ENCODE measurements at regions not wholly inside any gene's neighbourhood (a gene's known extent, or its start where the extent isn't known, plus 50 kb on each side); places are given as distances from the start of the nearest gene placed in this dataset.

DNA sequence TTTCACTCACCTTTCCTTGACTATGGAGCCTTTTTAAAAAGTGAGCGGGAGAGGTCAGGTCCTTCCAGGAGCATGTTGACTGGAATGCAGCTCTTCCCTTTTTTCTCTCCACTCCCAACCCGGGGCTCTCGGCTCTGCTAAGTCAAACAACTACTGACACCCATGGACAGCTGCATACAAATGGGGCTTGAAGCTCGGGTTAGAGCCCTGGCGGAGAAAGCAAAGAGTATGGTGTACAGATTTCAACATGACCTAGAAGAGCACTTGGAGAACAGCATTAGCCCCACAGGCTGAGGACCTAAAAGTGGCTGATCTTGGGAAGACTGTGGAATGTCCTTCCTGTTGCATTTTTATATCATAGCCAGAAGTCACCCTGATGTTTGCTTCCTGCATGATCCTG is 162.0 kb upstream of the STMND1 start:
- H3K27me3 ChIP-seq (ENCODE audit: control insufficient read depth in 2 of 2, insufficient read depth in 2 of 2, low read length in 2 of 2) = peaks cover 6 to 9% of the 10 kb centered on the region in 2 experiments
- H3K4me3 ChIP-seq (replicated peaks in 1 of 3; ENCODE audit: insufficient read depth in 1 of 3, low read depth in 1 of 3, low read length in 3 of 3) = no peak overlapping the region
- no peaks in the 10 kb centered on the region for H4K20me1 ChIP-seq (replicated peaks; ENCODE audit: control insufficient read depth, extremely low read depth, insufficient read depth, low read length)
- no TSS peak for BruUV-seq (replicated peaks)
- TF ChIP-seq POLR2A (IDR thresholded peaks at IDR 0.05; ENCODE audit: low read depth, low read length) = no peak
- TF ChIP-seq CTCF (IDR thresholded peaks at IDR 0.05; ENCODE audit: extremely low read depth in 1 of 2, insufficient read depth in 1 of 2, low read depth in 1 of 2, low read length in 2 of 2) = no peak
- TF ChIP-seq JUN (IDR thresholded peaks at IDR 0.05; ENCODE audit: borderline replicate concordance, insufficient read depth, insufficient read length, low read depth) = no peak
- no peak for TF ChIP-seq POLR2AphosphoS5 (IDR thresholded peaks at IDR 0.05; ENCODE audit: insufficient read depth, low read depth, low read length)
- no peak for TF ChIP-seq FOS (IDR thresholded peaks at IDR 0.05; ENCODE audit: borderline replicate concordance, insufficient read depth, low read length)
- TF ChIP-seq GATA2 (IDR thresholded peaks at IDR 0.05; ENCODE audit: insufficient read depth, insufficient read length, low read depth, low read length) = no peak
- no peak for TF ChIP-seq EZH2 (IDR thresholded peaks at IDR 0.05; ENCODE audit: borderline replicate concordance, low read depth, low read length, severe bottlenecking)
- TF ChIP-seq MYC (IDR thresholded peaks at IDR 0.05; ENCODE audit: low read depth, low read length) = no peak
- TF ChIP-seq MAX (IDR thresholded peaks at IDR 0.05; ENCODE audit: insufficient read depth, insufficient read length) = no peak
- ChIA-PET POLR2A (no interaction called here), CTCF (interaction anchor here (0.6 kb wide), 1 partner anchor 89 kb away, joined by 4 read pairs; no protein-coding TSS in a partner anchor)
- H3K9me3 ChIP-seq (replicated peaks; ENCODE audit: control insufficient read depth, insufficient read depth, low read length) = no peaks in the 10 kb centered on the region
- FAIRE-seq (no peak), DNase-seq (ENCODE audit: low read depth, low spot score) (no peak)
- intact Hi-C loops (cut with micrococcal nuclease) (no loop called here), dilution Hi-C loops (cut with MboI; ENCODE audit: extremely low pct_ligation_motif_present, low sequenced_read_pairs) (no loop called here)
- H2AFZ ChIP-seq (ENCODE audit: low read depth, low read length) = no peak overlapping the region
- H3K9ac ChIP-seq (replicated peaks; ENCODE audit: extremely low read depth, insufficient read depth, low read length) = no peak overlapping the region
- no peaks in the 10 kb centered on the region for H3K9me1 ChIP-seq (replicated peaks; ENCODE audit: control insufficient read depth, extremely low read depth, insufficient read depth, low read length)
- H3K4me2 ChIP-seq (ENCODE audit: insufficient read depth, low read length) = no peak overlapping the region
- H3K79me2 ChIP-seq (ENCODE audit: control insufficient read depth, insufficient read depth, low read length) = no peaks in the 10 kb centered on the region
- no peaks in the 10 kb centered on the region for H3K36me3 ChIP-seq (ENCODE audit: control insufficient read depth in 2 of 2, extremely low read depth in 1 of 2, insufficient read depth in 2 of 2, low read length in 2 of 2)
- H3K27ac ChIP-seq (ENCODE audit: insufficient read depth, low read depth, low read length) = no peak overlapping the region
- H3K4me1 ChIP-seq (ENCODE audit: control insufficient read depth, extremely low read depth, insufficient read depth, low read length) = no peaks in the 10 kb centered on the region

Measured in endothelial cell of umbilical vein (primary cell).